ENCODE measurements at regions not wholly inside any gene's neighbourhood (a gene's known extent, or its start where the extent isn't known, plus 50 kb on each side); places are given as distances from the start of the nearest gene placed in this dataset.

GRCh38 chr5:118619823-118620222, 368.5 kb downstream of the DTWD2 start:
- Histone ChIP-seq H3K27me3 (ENCODE audit: low read depth) (no peaks in the 10 kb centered on the region), H3K4me3 (no peak overlapping the region), H3K9me3 (replicated peaks) (no peaks in the 10 kb centered on the region), H3K27ac (replicated peaks) (no peak overlapping the region), H3K4me1 (no peaks in the 10 kb centered on the region), H3K36me3 (no peaks in the 10 kb centered on the region)
- TF ChIP-seq CTCF (IDR thresholded peaks at IDR 0.05; ENCODE audit: borderline replicate concordance), result no peak
- intact Hi-C loops (cut with micrococcal nuclease), result no loop called here
- no peak for DNase-seq

GRCh38 chr5:118616281-118616680, 372.1 kb downstream of the DTWD2 start:
- no peaks in the 10 kb centered on the region for H3K9me3 ChIP-seq (replicated peaks)
- no peaks in the 10 kb centered on the region for H3K36me3 ChIP-seq
- H3K4me3 ChIP-seq, result no peak overlapping the region
- intact Hi-C loops (cut with micrococcal nuclease), result no loop called here
- H3K27me3 ChIP-seq (ENCODE audit: low read depth), result no peaks in the 10 kb centered on the region
- no peak for TF ChIP-seq CTCF (IDR thresholded peaks at IDR 0.05; ENCODE audit: borderline replicate concordance)
- no peak for DNase-seq
- H3K27ac ChIP-seq (replicated peaks), result no peak overlapping the region
- H3K4me1 ChIP-seq, result no peaks in the 10 kb centered on the region

- Histone ChIP-seq H3K4me3 (no peak overlapping the region), H3K4me1 (no peaks in the 10 kb centered on the region), H3K27ac (replicated peaks) (no peak overlapping the region), H3K9me3 (replicated peaks) (no peaks in the 10 kb centered on the region), H3K27me3 (ENCODE audit: low read depth) (no peaks in the 10 kb centered on the region), H3K36me3 (no peaks in the 10 kb centered on the region)
- no peak for DNase-seq
- intact Hi-C loops (cut with micrococcal nuclease), result no loop called here
- TF ChIP-seq CTCF (IDR thresholded peaks at IDR 0.05; ENCODE audit: borderline replicate concordance), result no peak
Measured at GRCh38 chr5:118614731-118615456, 373.5 kb downstream of the DTWD2 start.

- peak; percentile 70 for TF ChIP-seq CTCF (IDR thresholded peaks at IDR 0.05; ENCODE audit: borderline replicate concordance)
- intact Hi-C loops (cut with micrococcal nuclease), result no loop called here
- Histone ChIP-seq H3K9me3 (replicated peaks) (no peaks in the 10 kb centered on the region), H3K27ac (replicated peaks) (no peak overlapping the region), H3K4me3 (no peak overlapping the region), H3K36me3 (no peaks in the 10 kb centered on the region), H3K4me1 (no peaks in the 10 kb centered on the region), H3K27me3 (ENCODE audit: low read depth) (no peaks in the 10 kb centered on the region)
- DNase-seq, result no peak
Measured at GRCh38 chr5:118611332-118611945, 376.9 kb downstream of the DTWD2 start.

GRCh38 chr5:118606940-118607339, 381.4 kb downstream of the DTWD2 start:
- no peak for DNase-seq
- no peaks in the 10 kb centered on the region for H3K9me3 ChIP-seq (replicated peaks)
- H3K27ac ChIP-seq (replicated peaks), result no peak overlapping the region
- H3K4me1 ChIP-seq, result no peaks in the 10 kb centered on the region
- intact Hi-C loops (cut with micrococcal nuclease), result no loop called here
- no peaks in the 10 kb centered on the region for H3K36me3 ChIP-seq
- no peak for TF ChIP-seq CTCF (IDR thresholded peaks at IDR 0.05; ENCODE audit: borderline replicate concordance)
- H3K27me3 ChIP-seq (ENCODE audit: low read depth), result no peaks in the 10 kb centered on the region
- H3K4me3 ChIP-seq, result no peak overlapping the region

All from left ventricle myocardium inferior (tissue), 1 donor.